SU-DHL-6 (cell line): ENCODE measurements at regions not wholly inside any gene's neighbourhood (a gene's known extent, or its start where the extent isn't known, plus 50 kb on each side); places are given as distances from the start of the nearest gene placed in this dataset.

Experiments used
- CTCF ChIP-seq: fragments of 200-600 bp; sonication (generic); IDR thresholded peaks from one replicate; pipeline ENCODE4 v1.5.1; 2017; ENCODE audit warnings: antibody characterized with exemption, mild to moderate bottlenecking, low read length, moderate library complexity; ENCODE audit not compliant: insufficient read depth, poor library complexity, severe bottlenecking
- EZH2phosphoT487 ChIP-seq: fragments of 200-600 bp; sonication (generic), shearing (Covaris generic); conservative IDR thresholded peaks from 2 replicates; pipeline ENCODE4 v1.6.1; 2018; ENCODE audit warnings: mild to moderate bottlenecking, antibody characterized with exemption, low read length, moderate library complexity, mixed read lengths

DNA sequence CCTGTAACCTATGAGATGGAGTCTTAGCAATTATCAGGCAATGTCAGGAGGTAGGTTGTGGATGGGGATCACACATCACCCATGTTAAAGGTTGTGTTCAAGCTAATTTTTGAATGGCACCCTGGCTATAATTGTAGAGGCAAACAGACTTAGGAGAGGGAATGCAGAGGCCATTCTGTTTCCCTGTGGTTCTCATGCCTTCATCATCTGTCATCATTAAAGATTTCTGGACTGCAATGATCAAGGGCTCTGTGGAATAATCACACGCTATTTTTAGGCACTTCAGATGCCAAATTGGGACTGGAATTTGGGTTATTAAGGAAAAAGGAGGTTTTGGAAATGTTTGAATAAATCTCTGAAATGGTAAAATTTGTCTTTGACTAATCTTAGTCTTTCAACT, 1065.4 kb downstream of the TAF11L14 start:
- TF ChIP-seq EZH2phosphoT487 (no peak), CTCF (no peak)
